ENCODE measurements at regions not wholly inside any gene's neighbourhood (a gene's known extent, or its start where the extent isn't known, plus 50 kb on each side); places are given as distances from the start of the nearest gene placed in this dataset.
"Not testable (repeated sequence)": the region's sequence is repeated elsewhere in the genome, so short reads cannot be mapped to it uniquely, and the experiment has no call there.

- intact Hi-C loops (cut with DNase I); DNase-seq (ENCODE audit: low spot score): not testable (repeated sequence)
Observed at GRCh38 chr7:142487565-142487964, 229.7 kb upstream of the PRSS58 start.

- intact Hi-C loops (cut with DNase I): no loop called here
- DNase-seq (ENCODE audit: low spot score): no peak
Observed at GRCh38 chr7:142487124-142487523, 229.3 kb upstream of the PRSS58 start.

GRCh38 chr7:142485617-142486226, 227.9 kb upstream of the PRSS58 start:
- intact Hi-C loops (cut with DNase I): no loop called here
- no peak for DNase-seq (ENCODE audit: low spot score)

- DNase-seq (ENCODE audit: low spot score): no peak
- intact Hi-C loops (cut with DNase I): no loop called here
Observed at GRCh38 chr7:142483659-142484317, 225.9 kb upstream of the PRSS58 start.

GRCh38 chr7:142482891-142483658, 225.2 kb upstream of the PRSS58 start:
- DNase-seq (ENCODE audit: low spot score): no peak
- intact Hi-C loops (cut with DNase I): no loop called here

- intact Hi-C loops (cut with DNase I): no loop called here
Observed at GRCh38 chr7:142481548-142481947, 223.7 kb upstream of the PRSS58 start.

GRCh38 chr7:142478479-142479220, 220.8 kb upstream of the PRSS58 start:
- intact Hi-C loops (cut with DNase I): no loop called here
- no peak for DNase-seq (ENCODE audit: low spot score)

More at GRCh38 chr7:142481548-142481947, 223.7 kb upstream of the PRSS58 start:
- DNase-seq (ENCODE audit: low spot score): no peak

- DNase-seq (ENCODE audit: low spot score); intact Hi-C loops (cut with DNase I): not testable (repeated sequence)
Observed at GRCh38 chr7:142477801-142478200, 219.9 kb upstream of the PRSS58 start.

GRCh38 chr7:142477079-142477651, 219.3 kb upstream of the PRSS58 start:
- intact Hi-C loops (cut with DNase I): no loop called here
- no peak for DNase-seq (ENCODE audit: low spot score)

GRCh38 chr7:142476077-142476476, 218.2 kb upstream of the PRSS58 start:
- intact Hi-C loops (cut with DNase I): no loop called here
- no peak for DNase-seq (ENCODE audit: low spot score)

GRCh38 chr7:142471820-142472219, 214.0 kb upstream of the PRSS58 start:
- intact Hi-C loops (cut with DNase I): no loop called here
- no peak for DNase-seq (ENCODE audit: low spot score)

GRCh38 chr7:142470544-142470830, 212.6 kb upstream of the PRSS58 start:
- DNase-seq (ENCODE audit: low spot score): no peak
- intact Hi-C loops (cut with DNase I): no loop called here

- intact Hi-C loops (cut with DNase I): no loop called here
- DNase-seq (ENCODE audit: low spot score): no peak
Observed at GRCh38 chr7:142469696-142470543, 212.1 kb upstream of the PRSS58 start.

GRCh38 chr7:142468871-142469665, 211.2 kb upstream of the PRSS58 start:
- intact Hi-C loops (cut with DNase I): no loop called here
- DNase-seq (ENCODE audit: low spot score): no peak

- DNase-seq (ENCODE audit: low spot score); intact Hi-C loops (cut with DNase I): not testable (repeated sequence)
Observed at GRCh38 chr7:142467056-142467655, 209.3 kb upstream of the PRSS58 start.

GRCh38 chr7:142463401-142463850, 205.6 kb upstream of the PRSS58 start:
- no peak for DNase-seq (ENCODE audit: low spot score)
- intact Hi-C loops (cut with DNase I): no loop called here

- intact Hi-C loops (cut with DNase I): no loop called here
- no peak for DNase-seq (ENCODE audit: low spot score)
Observed at GRCh38 chr7:142461437-142461836, 203.6 kb upstream of the PRSS58 start.
